HepG2 (cell line): ENCODE measurements at regions not wholly inside any gene's neighbourhood (a gene's known extent, or its start where the extent isn't known, plus 50 kb on each side); places are given as distances from the start of the nearest gene placed in this dataset.

Experiments used
- ATAC-seq: fragments of 200-7000 bp; cut with Tn5 transposase; 3 replicates; pipeline ENCODE4 v1.9.1; 2020; ENCODE audit warnings: mild to moderate bottlenecking, moderate library complexity
- BruUV-seq: library from RNA; stranded (reverse); fragments of 400-500 nt; replicated peaks from 2 replicates; lab custom pipeline; 2021; lab: Mats Ljungman, UMichigan
- CTCF ChIA-PET: fragments of 300-600 bp; formaldehyde crosslinking; extraction: SDS; loops from one replicate; lab custom pipeline; 2021; ENCODE audit warnings: low total read pairs, inconsistent platforms, low intra/inter-chr PET ratio; lab: Yijun Ruan, JAX
- POLR2A ChIA-PET: fragments of 350-600 bp; sonication (Branson Sonifier 250); formaldehyde crosslinking; loops from one replicate; lab custom pipeline; 2020; ENCODE audit warnings: antibody characterized with exemption, inconsistent platforms; lab: Yijun Ruan, JAX
- DNase-seq: peaks from one replicate; pipeline ENCODE4 v3.0.0-alpha.2; 2015; ENCODE audit warnings: low spot score
- FAIRE-seq: peaks from 3 replicates; lab custom pipeline; 2011; peaks lifted over from hg19 to GRCh38; lab: Jason Lieb, UNC
- H2AFZ ChIP-seq: one replicate; pipeline ENCODE4 v1.6.1; 2011; ENCODE audit warnings: low read length, inconsistent platforms
- H3K27ac ChIP-seq: fragments of 300-600 bp; 3 replicates; pipeline ENCODE4 v1.8.0; 2011; ENCODE audit warnings: mixed run types, mild to moderate bottlenecking, mixed read lengths, low read length, inconsistent platforms; ENCODE audit not compliant: insufficient read depth; ENCODE audit errors: extremely low read length
- H3K27me3 ChIP-seq, 2 experiments: fragments of 200-600 bp in 1 of 2; 2 replicates in 1 of 2; 3 replicates in 1 of 2; pipeline versions ENCODE4 v1.6.0 to v1.8.0; 2011; ENCODE audit warnings: low read length in 2 of 2, mild to moderate bottlenecking in 2 of 2, moderate library complexity in 2 of 2, inconsistent platforms in 1 of 2; ENCODE audit not compliant: insufficient read depth in 2 of 2, control insufficient read depth in 1 of 2
- H3K36me3 ChIP-seq, 2 experiments: fragments of 200-600 bp in 1 of 2; replicated peaks in 1 of 2; 2 replicates in 1 of 2; 3 replicates in 1 of 2; pipeline versions ENCODE4 v1.5.1 to v1.8.0; 2011; ENCODE audit warnings: low read length in 2 of 2, inconsistent platforms in 1 of 2; ENCODE audit not compliant: insufficient read depth in 2 of 2, control insufficient read depth in 1 of 2
- H3K4me1 ChIP-seq: 2 replicates; pipeline ENCODE4 v1.5.1; 2012; ENCODE audit warnings: low read length, inconsistent platforms; ENCODE audit not compliant: insufficient read depth
- H3K4me2 ChIP-seq: 2 replicates; pipeline ENCODE4 v1.6.0; 2011; ENCODE audit warnings: low read depth, low read length, inconsistent platforms
- H3K4me3 ChIP-seq, 3 experiments: fragments of 200-600 bp in 1 of 3; sonication (generic), shearing (Covaris generic) in 1 of 3; replicated peaks in 1 of 3; 2 replicates each; pipeline ENCODE4 v1.5.1; 2011 to 2016; ENCODE audit warnings: low read length in 3 of 3, inconsistent platforms in 2 of 3, low read depth in 2 of 3, mild to moderate bottlenecking in 2 of 3, control low read depth in 1 of 3, mixed read lengths in 1 of 3; ENCODE audit not compliant: insufficient read depth in 1 of 3
- H3K79me2 ChIP-seq: one replicate; pipeline ENCODE4 v1.6.1; 2011; ENCODE audit warnings: low read length, inconsistent platforms; ENCODE audit not compliant: insufficient read depth
- H3K9ac ChIP-seq: 2 replicates; pipeline ENCODE4 v1.6.0; 2011; ENCODE audit warnings: mild to moderate bottlenecking, low read depth, low read length, inconsistent platforms; ENCODE audit not compliant: insufficient read depth
- H3K9me3 ChIP-seq: 2 replicates; pipeline ENCODE4 v1.5.1; 2012; ENCODE audit warnings: mild to moderate bottlenecking, low read length
- H4K20me1 ChIP-seq: 2 replicates; pipeline ENCODE4 v1.6.0; 2011; ENCODE audit warnings: inconsistent platforms, mild to moderate bottlenecking, low read length, moderate library complexity; ENCODE audit not compliant: insufficient read depth
- HES4 ChIP-seq: sonication (generic); formaldehyde crosslinking; IDR thresholded peaks from 2 replicates; pipeline ENCODE4 v1.9.0; 2021; ENCODE audit warnings: mild to moderate bottlenecking, missing genetic modification reagents, borderline replicate concordance
- SOX5 ChIP-seq: IDR thresholded peaks from 2 replicates; pipeline ENCODE4 v1.6.1; 2016; ENCODE audit warnings: borderline replicate concordance
- TBX3 ChIP-seq: fragments of 450-650 bp; IDR thresholded peaks from 2 replicates; pipeline ENCODE4 v1.6.1; 2017; ENCODE audit warnings: antibody characterized with exemption, mild to moderate bottlenecking, inconsistent platforms, borderline replicate concordance
- WGBS: methylation state at CpG from one replicate; pipeline ENCODE4 v1.1.6; 2017; ENCODE audit warnings: low lambda C conversion rate; 5-methylcytosine and 5-hydroxymethylcytosine counted together
- in situ Hi-C: cut with HindIII; loops from 2 replicates; pipeline ENCODE4 v1.10.0; 2017; ENCODE audit warnings: low pct_unique_long_range_greater_than_20kb; ENCODE audit not compliant: extremely low pct_ligation_motif_present
- intact Hi-C: fragments of 100-400 bp; cut with micrococcal nuclease; formaldehyde crosslinking; loops from one replicate; pipeline ENCODE4 v1.10.0; 2022; ENCODE audit not compliant: unreplicated experiment
- TF ChIP-seq, protein P1 (sequence below): sonication (generic); formaldehyde crosslinking; conservative IDR thresholded peaks from 2 replicates; pipeline ENCODE4 v1.8.1; 2023; ENCODE audit warnings: missing genetic modification reagents
- TF ChIP-seq, protein P2 (sequence below): sonication (generic); formaldehyde crosslinking; IDR thresholded peaks from 2 replicates; pipeline ENCODE4 v1.4.0; 2020; ENCODE audit warnings: missing genetic modification reagents
- TF ChIP-seq, protein P3 (sequence below): sonication (generic); formaldehyde crosslinking; IDR thresholded peaks from 2 replicates; pipeline ENCODE4 v1.4.0; 2020; ENCODE audit warnings: mild to moderate bottlenecking, low read depth, missing genetic modification reagents
- TF ChIP-seq, protein P4 (sequence below): sonication (generic); formaldehyde crosslinking; IDR thresholded peaks from 2 replicates; pipeline ENCODE4 v1.8.0; 2022; ENCODE audit warnings: missing genetic modification reagents, mild to moderate bottlenecking, moderate library complexity, borderline replicate concordance
- TF ChIP-seq, protein P5 (sequence below): sonication (generic); formaldehyde crosslinking; conservative IDR thresholded peaks from 2 replicates; pipeline ENCODE4 v1.8.0; 2022; ENCODE audit warnings: low read depth, missing genetic modification reagents

DNA sequence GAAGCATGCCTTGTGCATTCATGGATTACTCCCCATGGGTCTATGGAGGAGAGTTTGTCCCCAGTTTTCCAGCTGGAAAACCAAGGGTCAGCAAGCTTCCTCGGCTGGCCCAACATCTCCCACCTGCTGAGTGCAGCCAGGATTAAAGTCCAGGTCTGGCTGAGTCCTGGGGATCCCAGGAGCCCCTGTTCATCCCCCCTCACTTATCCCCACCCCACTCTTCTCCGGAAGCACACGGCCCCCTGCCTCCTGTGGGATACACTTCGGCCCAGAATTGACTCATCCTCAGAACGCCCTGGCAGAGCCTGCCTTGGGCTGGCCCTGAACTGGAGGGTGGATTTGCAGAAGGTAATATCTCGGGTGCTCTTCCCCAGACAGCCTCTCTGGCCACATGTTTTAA is 276.1 kb downstream of the NPHP4 start:
- Histone ChIP-seq H3K27me3 (peaks cover 6 to 48% of the 10 kb centered on the region in 2 experiments; a peak in 4 of 5 replicates), H3K4me1 (no peaks in the 10 kb centered on the region), H4K20me1 (no peaks in the 10 kb centered on the region), H3K27ac (no peak overlapping the region), H2AFZ (no peak overlapping the region), H3K9me3 (no peaks in the 10 kb centered on the region), H3K4me3 (no peak overlapping the region), H3K4me2 (no peak overlapping the region), H3K9ac (no peak overlapping the region), H3K79me2 (no peaks in the 10 kb centered on the region), H3K36me3 (no peaks in the 10 kb centered on the region)
- TF ChIP-seq, protein P1, sequence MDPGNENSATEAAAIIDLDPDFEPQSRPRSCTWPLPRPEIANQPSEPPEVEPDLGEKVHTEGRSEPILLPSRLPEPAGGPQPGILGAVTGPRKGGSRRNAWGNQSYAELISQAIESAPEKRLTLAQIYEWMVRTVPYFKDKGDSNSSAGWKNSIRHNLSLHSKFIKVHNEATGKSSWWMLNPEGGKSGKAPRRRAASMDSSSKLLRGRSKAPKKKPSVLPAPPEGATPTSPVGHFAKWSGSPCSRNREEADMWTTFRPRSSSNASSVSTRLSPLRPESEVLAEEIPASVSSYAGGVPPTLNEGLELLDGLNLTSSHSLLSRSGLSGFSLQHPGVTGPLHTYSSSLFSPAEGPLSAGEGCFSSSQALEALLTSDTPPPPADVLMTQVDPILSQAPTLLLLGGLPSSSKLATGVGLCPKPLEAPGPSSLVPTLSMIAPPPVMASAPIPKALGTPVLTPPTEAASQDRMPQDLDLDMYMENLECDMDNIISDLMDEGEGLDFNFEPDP (CRISPR knock-in tag), result no peak
- TF ChIP-seq, protein P2, sequence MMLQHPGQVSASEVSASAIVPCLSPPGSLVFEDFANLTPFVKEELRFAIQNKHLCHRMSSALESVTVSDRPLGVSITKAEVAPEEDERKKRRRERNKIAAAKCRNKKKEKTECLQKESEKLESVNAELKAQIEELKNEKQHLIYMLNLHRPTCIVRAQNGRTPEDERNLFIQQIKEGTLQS (CRISPR knock-in tag), result no peak
- no peak for TF ChIP-seq TBX3
- TF ChIP-seq, protein P3, sequence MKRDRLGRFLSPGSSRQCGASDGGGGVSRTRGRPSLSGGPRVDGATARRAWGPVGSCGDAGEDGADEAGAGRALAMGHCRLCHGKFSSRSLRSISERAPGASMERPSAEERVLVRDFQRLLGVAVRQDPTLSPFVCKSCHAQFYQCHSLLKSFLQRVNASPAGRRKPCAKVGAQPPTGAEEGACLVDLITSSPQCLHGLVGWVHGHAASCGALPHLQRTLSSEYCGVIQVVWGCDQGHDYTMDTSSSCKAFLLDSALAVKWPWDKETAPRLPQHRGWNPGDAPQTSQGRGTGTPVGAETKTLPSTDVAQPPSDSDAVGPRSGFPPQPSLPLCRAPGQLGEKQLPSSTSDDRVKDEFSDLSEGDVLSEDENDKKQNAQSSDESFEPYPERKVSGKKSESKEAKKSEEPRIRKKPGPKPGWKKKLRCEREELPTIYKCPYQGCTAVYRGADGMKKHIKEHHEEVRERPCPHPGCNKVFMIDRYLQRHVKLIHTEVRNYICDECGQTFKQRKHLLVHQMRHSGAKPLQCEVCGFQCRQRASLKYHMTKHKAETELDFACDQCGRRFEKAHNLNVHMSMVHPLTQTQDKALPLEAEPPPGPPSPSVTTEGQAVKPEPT (CRISPR knock-in tag), result no peak
- no peak for TF ChIP-seq SOX5
- TF ChIP-seq, protein P4, sequence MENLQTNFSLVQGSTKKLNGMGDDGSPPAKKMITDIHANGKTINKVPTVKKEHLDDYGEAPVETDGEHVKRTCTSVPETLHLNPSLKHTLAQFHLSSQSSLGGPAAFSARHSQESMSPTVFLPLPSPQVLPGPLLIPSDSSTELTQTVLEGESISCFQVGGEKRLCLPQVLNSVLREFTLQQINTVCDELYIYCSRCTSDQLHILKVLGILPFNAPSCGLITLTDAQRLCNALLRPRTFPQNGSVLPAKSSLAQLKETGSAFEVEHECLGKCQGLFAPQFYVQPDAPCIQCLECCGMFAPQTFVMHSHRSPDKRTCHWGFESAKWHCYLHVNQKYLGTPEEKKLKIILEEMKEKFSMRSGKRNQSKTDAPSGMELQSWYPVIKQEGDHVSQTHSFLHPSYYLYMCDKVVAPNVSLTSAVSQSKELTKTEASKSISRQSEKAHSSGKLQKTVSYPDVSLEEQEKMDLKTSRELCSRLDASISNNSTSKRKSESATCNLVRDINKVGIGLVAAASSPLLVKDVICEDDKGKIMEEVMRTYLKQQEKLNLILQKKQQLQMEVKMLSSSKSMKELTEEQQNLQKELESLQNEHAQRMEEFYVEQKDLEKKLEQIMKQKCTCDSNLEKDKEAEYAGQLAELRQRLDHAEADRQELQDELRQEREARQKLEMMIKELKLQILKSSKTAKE (CRISPR knock-in tag), result no peak
- TF ChIP-seq, protein P5, sequence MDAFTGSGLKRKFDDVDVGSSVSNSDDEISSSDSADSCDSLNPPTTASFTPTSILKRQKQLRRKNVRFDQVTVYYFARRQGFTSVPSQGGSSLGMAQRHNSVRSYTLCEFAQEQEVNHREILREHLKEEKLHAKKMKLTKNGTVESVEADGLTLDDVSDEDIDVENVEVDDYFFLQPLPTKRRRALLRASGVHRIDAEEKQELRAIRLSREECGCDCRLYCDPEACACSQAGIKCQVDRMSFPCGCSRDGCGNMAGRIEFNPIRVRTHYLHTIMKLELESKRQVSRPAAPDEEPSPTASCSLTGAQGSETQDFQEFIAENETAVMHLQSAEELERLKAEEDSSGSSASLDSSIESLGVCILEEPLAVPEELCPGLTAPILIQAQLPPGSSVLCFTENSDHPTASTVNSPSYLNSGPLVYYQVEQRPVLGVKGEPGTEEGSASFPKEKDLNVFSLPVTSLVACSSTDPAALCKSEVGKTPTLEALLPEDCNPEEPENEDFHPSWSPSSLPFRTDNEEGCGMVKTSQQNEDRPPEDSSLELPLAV (CRISPR knock-in tag), result no peak
- no peak for TF ChIP-seq HES4 (CRISPR knock-in tag)
- in situ Hi-C loops, result no loop called here
- DNase-seq (no peak), FAIRE-seq (no peak), ATAC-seq (no peak)
- intact Hi-C loops, result no loop called here
- no TSS peak for BruUV-seq
- no CpG with 5 or more reads among the region's 6 CpGs for WGBS
- ChIA-PET CTCF (no interaction called here), POLR2A (no interaction called here)
